ENCODE measurements at regions not wholly inside any gene's neighbourhood (a gene's known extent, or its start where the extent isn't known, plus 50 kb on each side); places are given as distances from the start of the nearest gene placed in this dataset.

GRCh38 chr15:25529774-25530173, 91.0 kb upstream of the UBE3A start:
- Histone ChIP-seq H3K4me3 (no peak overlapping the region), H3K27me3 (no peaks in the 10 kb centered on the region), H3K9me3 (no peaks in the 10 kb centered on the region), H3K27ac (no peak overlapping the region), H3K4me1 (no peaks in the 10 kb centered on the region), H3K36me3 (no peaks in the 10 kb centered on the region)
- TF ChIP-seq CTCF (IDR thresholded peaks at IDR 0.05) (no peak), POLR2AphosphoS5 (IDR thresholded peaks at IDR 0.05; ENCODE audit: insufficient read depth in 1 of 2, low read depth in 1 of 2) (no peak), POLR2A (IDR thresholded peaks at IDR 0.05) (no peak)
- intact Hi-C loops (cut with DNase I), result no loop called here
- DNase-seq (ENCODE audit: extremely low spot score in 2 of 2), result no peak

GRCh38 chr15:25527118-25527517, 88.3 kb upstream of the UBE3A start:
- no peaks in the 10 kb centered on the region for H3K9me3 ChIP-seq
- H3K27ac ChIP-seq, result no peak overlapping the region
- intact Hi-C loops (cut with DNase I), result no loop called here
- DNase-seq (ENCODE audit: extremely low spot score in 2 of 2), result no peak
- no peaks in the 10 kb centered on the region for H3K27me3 ChIP-seq
- no peak overlapping the region for H3K4me3 ChIP-seq
- no peaks in the 10 kb centered on the region for H3K4me1 ChIP-seq
- H3K36me3 ChIP-seq, result no peaks in the 10 kb centered on the region
- TF ChIP-seq POLR2AphosphoS5 (IDR thresholded peaks at IDR 0.05; ENCODE audit: insufficient read depth in 1 of 2, low read depth in 1 of 2), result no peak
- no peak for TF ChIP-seq CTCF (IDR thresholded peaks at IDR 0.05)
- no peak for TF ChIP-seq POLR2A (IDR thresholded peaks at IDR 0.05)

GRCh38 chr15:25525741-25526140, 86.9 kb upstream of the UBE3A start:
- no peaks in the 10 kb centered on the region for H3K4me1 ChIP-seq
- H3K9me3 ChIP-seq, result no peaks in the 10 kb centered on the region
- DNase-seq (ENCODE audit: extremely low spot score in 2 of 2), result no peak
- H3K27ac ChIP-seq, result no peak overlapping the region
- intact Hi-C loops (cut with DNase I), result no loop called here
- TF ChIP-seq POLR2AphosphoS5 (IDR thresholded peaks at IDR 0.05; ENCODE audit: insufficient read depth in 1 of 2, low read depth in 1 of 2) (no peak), POLR2A (IDR thresholded peaks at IDR 0.05) (no peak), CTCF (IDR thresholded peaks at IDR 0.05) (no peak)
- H3K36me3 ChIP-seq, result no peaks in the 10 kb centered on the region
- H3K4me3 ChIP-seq, result no peak overlapping the region
- no peaks in the 10 kb centered on the region for H3K27me3 ChIP-seq

- intact Hi-C loops (cut with DNase I), result no loop called here
These were observed 76.8 kb upstream of the UBE3A start for GRCh38 chr15:25515633-25516032.

GRCh38 chr15:25514522-25514921, 75.7 kb upstream of the UBE3A start:
- Histone ChIP-seq H3K9me3 (no peaks in the 10 kb centered on the region), H3K4me3 (no peak overlapping the region), H3K27me3 (no peaks in the 10 kb centered on the region), H3K36me3 (no peaks in the 10 kb centered on the region), H3K4me1 (no peaks in the 10 kb centered on the region), H3K27ac (no peak overlapping the region)
- DNase-seq (ENCODE audit: extremely low spot score in 2 of 2), result no peak
- TF ChIP-seq POLR2A (IDR thresholded peaks at IDR 0.05), result no peak
- no peak for TF ChIP-seq CTCF (IDR thresholded peaks at IDR 0.05)
- no peak for TF ChIP-seq POLR2AphosphoS5 (IDR thresholded peaks at IDR 0.05; ENCODE audit: insufficient read depth in 1 of 2, low read depth in 1 of 2)
- intact Hi-C loops (cut with DNase I), result no loop called here

More at GRCh38 chr15:25515633-25516032, 76.8 kb upstream of the UBE3A start:
- Histone ChIP-seq H3K9me3 (no peaks in the 10 kb centered on the region), H3K4me1 (no peaks in the 10 kb centered on the region), H3K4me3 (no peak overlapping the region), H3K27me3 (no peaks in the 10 kb centered on the region), H3K27ac (no peak overlapping the region), H3K36me3 (no peaks in the 10 kb centered on the region)
- TF ChIP-seq CTCF (IDR thresholded peaks at IDR 0.05), result no peak
- TF ChIP-seq POLR2AphosphoS5 (IDR thresholded peaks at IDR 0.05; ENCODE audit: insufficient read depth in 1 of 2, low read depth in 1 of 2), result no peak
- TF ChIP-seq POLR2A (IDR thresholded peaks at IDR 0.05), result no peak
- DNase-seq (ENCODE audit: extremely low spot score in 2 of 2), result no peak
